ENCODE measurements at regions not wholly inside any gene's neighbourhood (a gene's known extent, or its start where the extent isn't known, plus 50 kb on each side); places are given as distances from the start of the nearest gene placed in this dataset.

- no peak for TF ChIP-seq POLR2A (IDR thresholded peaks at IDR 0.05)
- TF ChIP-seq CTCF (IDR thresholded peaks at IDR 0.05), result no peak
- no peak for TF ChIP-seq POLR2AphosphoS5 (IDR thresholded peaks at IDR 0.05)
- TF ChIP-seq EP300 (IDR thresholded peaks at IDR 0.05), result no peak
Measured at GRCh38 chr4:10809905-10810304, 125.3 kb upstream of the CLNK start.

All from upper lobe of left lung (tissue), 4 donors.